Endothelial cell of umbilical vein (primary cell): ENCODE measurements at regions not wholly inside any gene's neighbourhood (a gene's known extent, or its start where the extent isn't known, plus 50 kb on each side); places are given as distances from the start of the nearest gene placed in this dataset.

Experiments
- BruUV-seq: library from RNA; stranded (reverse); fragments of 400-500 nt; replicated peaks from 2 replicates; lab custom pipeline; 2021; lab: Mats Ljungman, UMichigan
- CTCF ChIA-PET: fragments of 300-600, 350-600 bp; sonication (Branson Sonifier 250); formaldehyde crosslinking; loops from one replicate; lab custom pipeline; 2021; ENCODE audit warnings: antibody characterized with exemption, inconsistent platforms; lab: Charles Lee
- POLR2A ChIA-PET: fragments of 300-600, 350-600 bp; sonication (Branson Sonifier 250); formaldehyde crosslinking; loops from one replicate; lab custom pipeline; 2021; ENCODE audit warnings: antibody characterized with exemption, inconsistent platforms; lab: Charles Lee
- DNase-seq: peaks from one replicate; pipeline ENCODE4 v3.0.0-alpha.2; 2011; ENCODE audit warnings: low read depth, low spot score
- FAIRE-seq: peaks from 2 replicates; lab custom pipeline; 2011; peaks lifted over from hg19 to GRCh38; lab: Jason Lieb, UNC
- H2AFZ ChIP-seq: 2 replicates; pipeline ENCODE4 v1.6.0; 2012; ENCODE audit warnings: low read depth, low read length, control low read depth, inconsistent platforms
- H3K27ac ChIP-seq: 2 replicates; pipeline ENCODE4 v1.5.1; 2011; ENCODE audit warnings: low read depth, mild to moderate bottlenecking, control low read depth, low read length, moderate library complexity; ENCODE audit not compliant: insufficient read depth
- H3K27me3 ChIP-seq, 2 experiments: 2 replicates each; pipeline versions ENCODE4 v1.6.0 to v1.6.1; 2011; ENCODE audit warnings: low read length in 2 of 2, mixed read lengths in 1 of 2; ENCODE audit not compliant: control insufficient read depth in 2 of 2, insufficient read depth in 2 of 2
- H3K36me3 ChIP-seq, 2 experiments: 2 replicates in 1 of 2; 3 replicates in 1 of 2; pipeline ENCODE4 v1.5.1; 2011; ENCODE audit warnings: low read length in 2 of 2, mild to moderate bottlenecking in 1 of 2, moderate library complexity in 1 of 2; ENCODE audit not compliant: control insufficient read depth in 2 of 2, insufficient read depth in 2 of 2; ENCODE audit errors: extremely low read depth in 1 of 2
- H3K4me1 ChIP-seq: 3 replicates; pipeline ENCODE4 v1.5.1; 2011; ENCODE audit warnings: mild to moderate bottlenecking, low read length; ENCODE audit not compliant: control insufficient read depth, insufficient read depth; ENCODE audit errors: extremely low read depth
- H3K4me2 ChIP-seq: 2 replicates; pipeline ENCODE4 v1.6.1; 2011; ENCODE audit warnings: low read length, control low read depth, mixed read lengths; ENCODE audit not compliant: insufficient read depth
- H3K4me3 ChIP-seq, 3 experiments: fragments of 200-600 bp in 1 of 3; sonication (generic), shearing (Covaris generic) in 1 of 3; replicated peaks in 1 of 3; 2 replicates each; pipeline ENCODE4 v1.5.1; 2011 to 2016; ENCODE audit warnings: control low read depth in 3 of 3, low read length in 3 of 3, mild to moderate bottlenecking in 2 of 3, inconsistent platforms in 1 of 3, low read depth in 1 of 3, moderate library complexity in 1 of 3; ENCODE audit not compliant: insufficient read depth in 1 of 3
- H3K79me2 ChIP-seq: 2 replicates; pipeline ENCODE4 v1.6.0; 2012; ENCODE audit warnings: low read length, inconsistent platforms; ENCODE audit not compliant: control insufficient read depth, insufficient read depth
- H3K9ac ChIP-seq: replicated peaks from 2 replicates; pipeline ENCODE3; 2011; ENCODE audit warnings: low read length, control low read depth; ENCODE audit not compliant: insufficient read depth; ENCODE audit errors: extremely low read depth
- H3K9me1 ChIP-seq: replicated peaks from 3 replicates; pipeline ENCODE4 v1.6.0; 2011; ENCODE audit warnings: mild to moderate bottlenecking, low read length; ENCODE audit not compliant: control insufficient read depth, insufficient read depth; ENCODE audit errors: extremely low read depth
- H3K9me3 ChIP-seq: replicated peaks from 2 replicates; pipeline ENCODE4 v1.5.1; 2012; ENCODE audit warnings: low read length, inconsistent platforms; ENCODE audit not compliant: control insufficient read depth, insufficient read depth
- H4K20me1 ChIP-seq: replicated peaks from 2 replicates; pipeline ENCODE3; 2011; ENCODE audit warnings: mild to moderate bottlenecking, low read length; ENCODE audit not compliant: control insufficient read depth, insufficient read depth; ENCODE audit errors: extremely low read depth
- EZH2 ChIP-seq: IDR thresholded peaks from 2 replicates; pipeline ENCODE4 v1.6.1; 2012; ENCODE audit warnings: borderline replicate concordance, low read depth, mild to moderate bottlenecking, moderate library complexity, low read length, inconsistent platforms; ENCODE audit not compliant: severe bottlenecking
- FOS ChIP-seq: IDR thresholded peaks from 2 replicates; pipeline ENCODE4 v1.6.1; 2011; ENCODE audit warnings: mild to moderate bottlenecking, low read length, moderate library complexity, borderline replicate concordance; ENCODE audit not compliant: insufficient read depth
- GATA2 ChIP-seq: IDR thresholded peaks from 2 replicates; pipeline ENCODE4 v1.7.0; 2011; ENCODE audit warnings: low read depth, mild to moderate bottlenecking, moderate library complexity, mixed read lengths, low read length; ENCODE audit not compliant: insufficient read length, insufficient read depth
- JUN ChIP-seq: IDR thresholded peaks from 2 replicates; pipeline ENCODE4 v1.6.1; 2011; ENCODE audit warnings: borderline replicate concordance, low read depth; ENCODE audit not compliant: insufficient read length, insufficient read depth
- POLR2A ChIP-seq: IDR thresholded peaks from 2 replicates; pipeline ENCODE4 v1.6.1; 2012; ENCODE audit warnings: low read depth, mild to moderate bottlenecking, control low read depth, low read length
- POLR2AphosphoS5 ChIP-seq: IDR thresholded peaks from 2 replicates; pipeline ENCODE4 v1.6.1; 2012; ENCODE audit warnings: low read depth, mild to moderate bottlenecking, control low read depth, low read length, moderate library complexity; ENCODE audit not compliant: insufficient read depth
- dilution Hi-C: fragments of 300-500 bp; cut with MboI; formaldehyde crosslinking; loops from one replicate; pipeline ENCODE4 v1.15.0; 2019; ENCODE audit warnings: low sequenced_read_pairs; ENCODE audit not compliant: extremely low pct_ligation_motif_present
- intact Hi-C: fragments of 100-400 bp; cut with micrococcal nuclease; formaldehyde crosslinking; loops from one replicate; pipeline ENCODE4 v1.10.0; 2022
- TF ChIP-seq, protein P1 (sequence below), 2 donors: IDR thresholded peaks; 1 replicate in 1 of 2; 2 replicates in 1 of 2; pipeline ENCODE4 v1.5.1; 2011; ENCODE audit warnings: low read length in 2 of 2, mild to moderate bottlenecking in 2 of 2, moderate library complexity in 2 of 2, control low read depth in 1 of 2, inconsistent platforms in 1 of 2, low read depth in 1 of 2; ENCODE audit not compliant: insufficient read depth in 1 of 2; ENCODE audit errors: extremely low read depth in 1 of 2
- TF ChIP-seq, protein P2 (sequence below): IDR thresholded peaks from 2 replicates; pipeline ENCODE4 v1.6.1; 2011; ENCODE audit not compliant: insufficient read depth, insufficient read length

DNA sequence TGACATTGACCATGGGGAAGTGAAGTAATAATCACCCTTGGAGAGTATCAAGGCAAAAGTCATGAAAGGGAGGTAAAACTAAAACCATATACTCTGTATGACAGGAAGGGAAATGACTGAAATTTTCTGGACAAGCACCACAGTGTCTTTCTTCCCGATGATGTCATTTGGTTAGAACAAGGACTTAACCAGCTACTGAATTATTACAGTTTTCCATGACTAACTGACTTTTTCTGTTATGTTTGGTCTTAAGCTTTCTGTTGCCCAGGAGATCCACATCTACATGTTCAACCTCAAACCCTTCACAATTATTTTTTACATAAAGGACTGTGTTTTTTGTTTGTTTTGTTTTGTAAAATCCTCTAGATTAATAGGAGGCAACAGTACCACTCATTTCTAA is 191.9 kb upstream of the IL12A start:
- Histone ChIP-seq H3K4me1 (peaks cover 40% of the 10 kb centered on the region), H3K4me3 (no peak overlapping the region), H3K79me2 (peaks cover 87% of the 10 kb centered on the region), H3K4me2 (peak overlapping the region; percentile 32), H3K27me3 (no peaks in the 10 kb centered on the region), H3K9ac (peak overlapping the region; percentile 66), H2AFZ (no peak overlapping the region), H4K20me1 (no peaks in the 10 kb centered on the region), H3K9me3 (no peaks in the 10 kb centered on the region), H3K27ac (peak overlapping the region; percentile 79), H3K9me1 (no peaks in the 10 kb centered on the region), H3K36me3 (no peaks in the 10 kb centered on the region)
- intact Hi-C loops = loop anchor here (1.0 to 5.0 kb wide), 4 partner anchors 21 to 86 kb away; no protein-coding TSS in a partner anchor
- BruUV-seq = no TSS peak
- ChIA-PET CTCF (interaction anchor here (0.6 to 2.6 kb wide), 10 partner anchors 8 to 532 kb away, joined by 3 to 21 read pairs (median 4); no protein-coding TSS in a partner anchor), POLR2A (no interaction called here)
- TF ChIP-seq, protein P1, sequence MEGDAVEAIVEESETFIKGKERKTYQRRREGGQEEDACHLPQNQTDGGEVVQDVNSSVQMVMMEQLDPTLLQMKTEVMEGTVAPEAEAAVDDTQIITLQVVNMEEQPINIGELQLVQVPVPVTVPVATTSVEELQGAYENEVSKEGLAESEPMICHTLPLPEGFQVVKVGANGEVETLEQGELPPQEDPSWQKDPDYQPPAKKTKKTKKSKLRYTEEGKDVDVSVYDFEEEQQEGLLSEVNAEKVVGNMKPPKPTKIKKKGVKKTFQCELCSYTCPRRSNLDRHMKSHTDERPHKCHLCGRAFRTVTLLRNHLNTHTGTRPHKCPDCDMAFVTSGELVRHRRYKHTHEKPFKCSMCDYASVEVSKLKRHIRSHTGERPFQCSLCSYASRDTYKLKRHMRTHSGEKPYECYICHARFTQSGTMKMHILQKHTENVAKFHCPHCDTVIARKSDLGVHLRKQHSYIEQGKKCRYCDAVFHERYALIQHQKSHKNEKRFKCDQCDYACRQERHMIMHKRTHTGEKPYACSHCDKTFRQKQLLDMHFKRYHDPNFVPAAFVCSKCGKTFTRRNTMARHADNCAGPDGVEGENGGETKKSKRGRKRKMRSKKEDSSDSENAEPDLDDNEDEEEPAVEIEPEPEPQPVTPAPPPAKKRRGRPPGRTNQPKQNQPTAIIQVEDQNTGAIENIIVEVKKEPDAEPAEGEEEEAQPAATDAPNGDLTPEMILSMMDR (IDR thresholded peaks at IDR 0.05; ENCODE audit: extremely low read depth in 1 of 2, insufficient read depth in 1 of 2, low read depth in 1 of 2, low read length in 2 of 2) = no peak
- TF ChIP-seq JUN (peak; percentile 95), POLR2A (no peak), EZH2 (no peak), POLR2AphosphoS5 (no peak), GATA2 (no peak), FOS (peak; percentile 22)
- TF ChIP-seq, protein P2, sequence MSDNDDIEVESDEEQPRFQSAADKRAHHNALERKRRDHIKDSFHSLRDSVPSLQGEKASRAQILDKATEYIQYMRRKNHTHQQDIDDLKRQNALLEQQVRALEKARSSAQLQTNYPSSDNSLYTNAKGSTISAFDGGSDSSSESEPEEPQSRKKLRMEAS = no peak
- dilution Hi-C loops = no loop called here
- FAIRE-seq = peak; percentile 21
- peak; percentile 86 for DNase-seq
